Lower leg skin (tissue), 3 donors: ENCODE measurements at regions not wholly inside any gene's neighbourhood (a gene's known extent, or its start where the extent isn't known, plus 50 kb on each side); places are given as distances from the start of the nearest gene placed in this dataset.

Experiments used
- CTCF ChIP-seq, 3 donors: fragments of 450-650 bp; IDR thresholded peaks; one replicate each; pipeline ENCODE4 v1.5.1; 2016; ENCODE audit warnings: antibody characterized with exemption in 3 of 3, mild to moderate bottlenecking in 3 of 3, moderate library complexity in 2 of 3
- POLR2A ChIP-seq, 2 donors: fragments of 450-650 bp; IDR thresholded peaks; one replicate each; pipeline ENCODE4 v1.6.1; 2016 to 2017; ENCODE audit warnings: antibody characterized with exemption in 2 of 2, mild to moderate bottlenecking in 1 of 2, moderate library complexity in 1 of 2

GRCh38 chr2:182638667-182639066 lies 77.4 kb upstream of the DNAJC10 start:
- TF ChIP-seq CTCF (IDR thresholded peaks at IDR 0.05) (no peak), POLR2A (IDR thresholded peaks at IDR 0.05) (no peak)
